Hepatocyte (in vitro differentiated cells): ENCODE measurements at regions not wholly inside any gene's neighbourhood (a gene's known extent, or its start where the extent isn't known, plus 50 kb on each side); places are given as distances from the start of the nearest gene placed in this dataset.

Experiments used
- CTCF ChIP-seq: fragments of 200-600 bp; sonication (generic); IDR thresholded peaks from 2 replicates; pipeline ENCODE4 v1.5.1; 2016; ENCODE audit warnings: antibody characterized with exemption, mild to moderate bottlenecking; ENCODE audit not compliant: poor library complexity
- EZH2 ChIP-seq: fragments of 200-600 bp; sonication (generic); IDR thresholded peaks from 2 replicates; pipeline ENCODE4 v1.6.1; 2016; ENCODE audit warnings: antibody characterized with exemption, mild to moderate bottlenecking, borderline replicate concordance
- EZH2phosphoT487 ChIP-seq: fragments of 200-600 bp; sonication (generic); IDR thresholded peaks from one replicate; pipeline ENCODE4 v1.6.1; 2018; ENCODE audit warnings: antibody characterized with exemption, mild to moderate bottlenecking, low read depth, moderate library complexity; ENCODE audit not compliant: unreplicated experiment, severe bottlenecking

GRCh38 chrX:12060489-12061260 is 77.6 kb upstream of the FRMPD4 start:
- no peak for TF ChIP-seq CTCF
- no peak for TF ChIP-seq EZH2
- TF ChIP-seq EZH2phosphoT487 = no peak
